Panc1 (cell line): ENCODE measurements at regions not wholly inside any gene's neighbourhood (a gene's known extent, or its start where the extent isn't known, plus 50 kb on each side); places are given as distances from the start of the nearest gene placed in this dataset.

Source experiments
- POLR2AphosphoS5 ChIP-seq: IDR thresholded peaks from 2 replicates; pipeline ENCODE4 v1.6.1; 2012; ENCODE audit warnings: mild to moderate bottlenecking, low read depth, low read length, moderate library complexity
- SIN3A ChIP-seq: IDR thresholded peaks from 2 replicates; pipeline ENCODE4 v1.6.1; 2012; ENCODE audit warnings: low read depth, mild to moderate bottlenecking, low read length, moderate library complexity, borderline replicate concordance; ENCODE audit not compliant: insufficient read depth
- TCF7L2 ChIP-seq: IDR thresholded peaks from 2 replicates; pipeline ENCODE4 v1.6.1; 2011; ENCODE audit warnings: mild to moderate bottlenecking, low read depth, low read length, inconsistent platforms
- TF ChIP-seq, protein P1 (sequence below): fragments of 450-650 bp; IDR thresholded peaks from 2 replicates; pipeline ENCODE4 v1.5.1; 2017; ENCODE audit warnings: mild to moderate bottlenecking
- TF ChIP-seq, protein P2 (sequence below), 2 experiments: IDR thresholded peaks; 2 replicates each; pipeline ENCODE4 v1.6.1; 2011 to 2012; ENCODE audit warnings: low read depth in 2 of 2, control low read depth in 1 of 2, low read length in 1 of 2, mild to moderate bottlenecking in 1 of 2, moderate library complexity in 1 of 2; ENCODE audit not compliant: insufficient read depth in 1 of 2

DNA sequence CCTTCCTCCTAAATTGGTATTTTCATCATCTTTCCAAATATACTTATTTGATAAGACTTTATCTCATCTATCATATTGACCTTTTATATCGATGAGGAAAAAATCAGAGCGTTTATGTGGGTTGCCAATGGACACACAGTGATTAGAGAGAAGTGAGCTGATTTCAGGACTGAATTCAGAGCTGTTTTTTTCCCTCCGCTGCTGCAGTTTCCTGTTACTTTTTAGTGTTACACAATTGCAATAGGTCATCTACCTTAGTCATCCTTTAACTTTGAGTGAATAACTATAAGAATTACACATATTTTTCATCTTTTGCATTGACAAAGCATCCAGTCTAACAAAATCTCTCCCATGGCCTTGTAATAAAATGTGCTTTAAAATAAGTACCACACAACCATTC is 266.3 kb upstream of the CNTN4 start:
- TF ChIP-seq, protein P1, sequence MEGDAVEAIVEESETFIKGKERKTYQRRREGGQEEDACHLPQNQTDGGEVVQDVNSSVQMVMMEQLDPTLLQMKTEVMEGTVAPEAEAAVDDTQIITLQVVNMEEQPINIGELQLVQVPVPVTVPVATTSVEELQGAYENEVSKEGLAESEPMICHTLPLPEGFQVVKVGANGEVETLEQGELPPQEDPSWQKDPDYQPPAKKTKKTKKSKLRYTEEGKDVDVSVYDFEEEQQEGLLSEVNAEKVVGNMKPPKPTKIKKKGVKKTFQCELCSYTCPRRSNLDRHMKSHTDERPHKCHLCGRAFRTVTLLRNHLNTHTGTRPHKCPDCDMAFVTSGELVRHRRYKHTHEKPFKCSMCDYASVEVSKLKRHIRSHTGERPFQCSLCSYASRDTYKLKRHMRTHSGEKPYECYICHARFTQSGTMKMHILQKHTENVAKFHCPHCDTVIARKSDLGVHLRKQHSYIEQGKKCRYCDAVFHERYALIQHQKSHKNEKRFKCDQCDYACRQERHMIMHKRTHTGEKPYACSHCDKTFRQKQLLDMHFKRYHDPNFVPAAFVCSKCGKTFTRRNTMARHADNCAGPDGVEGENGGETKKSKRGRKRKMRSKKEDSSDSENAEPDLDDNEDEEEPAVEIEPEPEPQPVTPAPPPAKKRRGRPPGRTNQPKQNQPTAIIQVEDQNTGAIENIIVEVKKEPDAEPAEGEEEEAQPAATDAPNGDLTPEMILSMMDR = no peak
- TF ChIP-seq TCF7L2 = no peak
- no peak for TF ChIP-seq POLR2AphosphoS5
- TF ChIP-seq, protein P2, sequence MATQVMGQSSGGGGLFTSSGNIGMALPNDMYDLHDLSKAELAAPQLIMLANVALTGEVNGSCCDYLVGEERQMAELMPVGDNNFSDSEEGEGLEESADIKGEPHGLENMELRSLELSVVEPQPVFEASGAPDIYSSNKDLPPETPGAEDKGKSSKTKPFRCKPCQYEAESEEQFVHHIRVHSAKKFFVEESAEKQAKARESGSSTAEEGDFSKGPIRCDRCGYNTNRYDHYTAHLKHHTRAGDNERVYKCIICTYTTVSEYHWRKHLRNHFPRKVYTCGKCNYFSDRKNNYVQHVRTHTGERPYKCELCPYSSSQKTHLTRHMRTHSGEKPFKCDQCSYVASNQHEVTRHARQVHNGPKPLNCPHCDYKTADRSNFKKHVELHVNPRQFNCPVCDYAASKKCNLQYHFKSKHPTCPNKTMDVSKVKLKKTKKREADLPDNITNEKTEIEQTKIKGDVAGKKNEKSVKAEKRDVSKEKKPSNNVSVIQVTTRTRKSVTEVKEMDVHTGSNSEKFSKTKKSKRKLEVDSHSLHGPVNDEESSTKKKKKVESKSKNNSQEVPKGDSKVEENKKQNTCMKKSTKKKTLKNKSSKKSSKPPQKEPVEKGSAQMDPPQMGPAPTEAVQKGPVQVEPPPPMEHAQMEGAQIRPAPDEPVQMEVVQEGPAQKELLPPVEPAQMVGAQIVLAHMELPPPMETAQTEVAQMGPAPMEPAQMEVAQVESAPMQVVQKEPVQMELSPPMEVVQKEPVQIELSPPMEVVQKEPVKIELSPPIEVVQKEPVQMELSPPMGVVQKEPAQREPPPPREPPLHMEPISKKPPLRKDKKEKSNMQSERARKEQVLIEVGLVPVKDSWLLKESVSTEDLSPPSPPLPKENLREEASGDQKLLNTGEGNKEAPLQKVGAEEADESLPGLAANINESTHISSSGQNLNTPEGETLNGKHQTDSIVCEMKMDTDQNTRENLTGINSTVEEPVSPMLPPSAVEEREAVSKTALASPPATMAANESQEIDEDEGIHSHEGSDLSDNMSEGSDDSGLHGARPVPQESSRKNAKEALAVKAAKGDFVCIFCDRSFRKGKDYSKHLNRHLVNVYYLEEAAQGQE (IDR thresholded peaks at IDR 0.05; ENCODE audit: insufficient read depth in 1 of 2, low read depth in 2 of 2, low read length in 1 of 2) = no peak
- no peak for TF ChIP-seq SIN3A
